Peyer's patch (tissue), 4 donors: ENCODE measurements at regions not wholly inside any gene's neighbourhood (a gene's known extent, or its start where the extent isn't known, plus 50 kb on each side); places are given as distances from the start of the nearest gene placed in this dataset.

ENCODE experiments used
- POLR2A ChIP-seq, 2 donors: fragments of 450-650 bp; IDR thresholded peaks; one replicate each; pipeline ENCODE4 v1.5.1; 2017; ENCODE audit warnings: antibody characterized with exemption in 2 of 2, mild to moderate bottlenecking in 2 of 2, moderate library complexity in 2 of 2
- TF ChIP-seq, protein P1 (sequence below), 6 experiments: fragments of 450-650 bp in 4 of 6; fragments of 200-600 bp in 2 of 6; sonication (generic) in 1 of 6; IDR thresholded peaks; one replicate each; pipeline ENCODE4 v1.5.1; 2017 to 2019; ENCODE audit warnings: antibody characterized with exemption in 6 of 6, mild to moderate bottlenecking in 3 of 6, moderate library complexity in 1 of 6

DNA sequence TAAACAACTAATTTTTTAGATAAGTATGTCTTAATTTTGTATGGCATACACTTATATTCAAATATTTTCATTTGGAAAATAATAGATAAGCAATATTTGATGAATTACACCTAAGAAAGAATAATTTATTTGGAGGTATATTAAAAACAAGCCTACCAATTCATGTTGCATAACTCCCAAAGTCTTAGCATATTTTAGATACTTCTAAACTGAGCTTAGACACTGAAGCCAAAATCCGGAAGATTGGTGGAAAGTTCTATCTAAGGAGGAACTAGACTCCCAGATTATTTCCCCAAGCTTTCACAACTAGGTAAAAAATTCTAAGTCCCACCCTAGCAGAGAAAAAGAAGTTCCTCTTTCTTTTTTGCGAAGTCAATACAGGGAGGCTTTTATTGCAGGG lies 221.0 kb upstream of the MMADHC start:
- no peak for TF ChIP-seq POLR2A (IDR thresholded peaks at IDR 0.05)
- TF ChIP-seq, protein P1, sequence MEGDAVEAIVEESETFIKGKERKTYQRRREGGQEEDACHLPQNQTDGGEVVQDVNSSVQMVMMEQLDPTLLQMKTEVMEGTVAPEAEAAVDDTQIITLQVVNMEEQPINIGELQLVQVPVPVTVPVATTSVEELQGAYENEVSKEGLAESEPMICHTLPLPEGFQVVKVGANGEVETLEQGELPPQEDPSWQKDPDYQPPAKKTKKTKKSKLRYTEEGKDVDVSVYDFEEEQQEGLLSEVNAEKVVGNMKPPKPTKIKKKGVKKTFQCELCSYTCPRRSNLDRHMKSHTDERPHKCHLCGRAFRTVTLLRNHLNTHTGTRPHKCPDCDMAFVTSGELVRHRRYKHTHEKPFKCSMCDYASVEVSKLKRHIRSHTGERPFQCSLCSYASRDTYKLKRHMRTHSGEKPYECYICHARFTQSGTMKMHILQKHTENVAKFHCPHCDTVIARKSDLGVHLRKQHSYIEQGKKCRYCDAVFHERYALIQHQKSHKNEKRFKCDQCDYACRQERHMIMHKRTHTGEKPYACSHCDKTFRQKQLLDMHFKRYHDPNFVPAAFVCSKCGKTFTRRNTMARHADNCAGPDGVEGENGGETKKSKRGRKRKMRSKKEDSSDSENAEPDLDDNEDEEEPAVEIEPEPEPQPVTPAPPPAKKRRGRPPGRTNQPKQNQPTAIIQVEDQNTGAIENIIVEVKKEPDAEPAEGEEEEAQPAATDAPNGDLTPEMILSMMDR (IDR thresholded peaks at IDR 0.05): no peak
